GM20000 (cell line): ENCODE measurements at regions not wholly inside any gene's neighbourhood (a gene's known extent, or its start where the extent isn't known, plus 50 kb on each side); places are given as distances from the start of the nearest gene placed in this dataset.

ENCODE experiments used
- DNase-seq: peaks from one replicate; pipeline ENCODE4 v3.0.0; 2012; ENCODE audit warnings: low spot score
- TF ChIP-seq, protein P1 (sequence below): IDR thresholded peaks from 2 replicates; pipeline ENCODE4 v1.5.1; 2012; ENCODE audit warnings: mild to moderate bottlenecking, control low read depth; ENCODE audit errors: extremely low read depth, missing control alignments

GRCh38 chr5:172562443-172562842 lies 78.6 kb upstream of the NEURL1B start:
- TF ChIP-seq, protein P1, sequence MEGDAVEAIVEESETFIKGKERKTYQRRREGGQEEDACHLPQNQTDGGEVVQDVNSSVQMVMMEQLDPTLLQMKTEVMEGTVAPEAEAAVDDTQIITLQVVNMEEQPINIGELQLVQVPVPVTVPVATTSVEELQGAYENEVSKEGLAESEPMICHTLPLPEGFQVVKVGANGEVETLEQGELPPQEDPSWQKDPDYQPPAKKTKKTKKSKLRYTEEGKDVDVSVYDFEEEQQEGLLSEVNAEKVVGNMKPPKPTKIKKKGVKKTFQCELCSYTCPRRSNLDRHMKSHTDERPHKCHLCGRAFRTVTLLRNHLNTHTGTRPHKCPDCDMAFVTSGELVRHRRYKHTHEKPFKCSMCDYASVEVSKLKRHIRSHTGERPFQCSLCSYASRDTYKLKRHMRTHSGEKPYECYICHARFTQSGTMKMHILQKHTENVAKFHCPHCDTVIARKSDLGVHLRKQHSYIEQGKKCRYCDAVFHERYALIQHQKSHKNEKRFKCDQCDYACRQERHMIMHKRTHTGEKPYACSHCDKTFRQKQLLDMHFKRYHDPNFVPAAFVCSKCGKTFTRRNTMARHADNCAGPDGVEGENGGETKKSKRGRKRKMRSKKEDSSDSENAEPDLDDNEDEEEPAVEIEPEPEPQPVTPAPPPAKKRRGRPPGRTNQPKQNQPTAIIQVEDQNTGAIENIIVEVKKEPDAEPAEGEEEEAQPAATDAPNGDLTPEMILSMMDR: no peak
- no peak for DNase-seq

DNA sequence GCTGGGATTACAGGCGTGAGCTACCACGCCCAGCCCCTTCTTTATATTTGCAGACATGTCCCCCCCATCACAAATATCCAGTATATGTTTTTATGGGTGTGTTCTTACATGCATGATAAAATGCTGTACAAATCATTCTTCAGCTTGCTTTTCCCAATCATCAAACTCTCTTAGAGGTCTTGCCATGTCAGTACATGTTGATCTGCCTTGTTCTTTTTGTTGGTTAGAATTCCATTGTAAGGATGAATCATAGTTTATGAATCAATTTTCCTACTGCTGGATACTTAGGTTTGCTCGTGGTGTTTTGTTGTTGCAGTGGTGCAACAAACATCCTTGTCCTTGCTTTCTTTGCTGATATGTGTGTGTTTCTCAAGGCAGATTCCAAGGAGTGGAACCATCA lies 79.9 kb upstream of the NEURL1B start:
- no peak for DNase-seq
- TF ChIP-seq, protein P1: no peak

GRCh38 chr5:172559004-172559932 lies 81.8 kb upstream of the NEURL1B start:
- no peak for DNase-seq

DNA sequence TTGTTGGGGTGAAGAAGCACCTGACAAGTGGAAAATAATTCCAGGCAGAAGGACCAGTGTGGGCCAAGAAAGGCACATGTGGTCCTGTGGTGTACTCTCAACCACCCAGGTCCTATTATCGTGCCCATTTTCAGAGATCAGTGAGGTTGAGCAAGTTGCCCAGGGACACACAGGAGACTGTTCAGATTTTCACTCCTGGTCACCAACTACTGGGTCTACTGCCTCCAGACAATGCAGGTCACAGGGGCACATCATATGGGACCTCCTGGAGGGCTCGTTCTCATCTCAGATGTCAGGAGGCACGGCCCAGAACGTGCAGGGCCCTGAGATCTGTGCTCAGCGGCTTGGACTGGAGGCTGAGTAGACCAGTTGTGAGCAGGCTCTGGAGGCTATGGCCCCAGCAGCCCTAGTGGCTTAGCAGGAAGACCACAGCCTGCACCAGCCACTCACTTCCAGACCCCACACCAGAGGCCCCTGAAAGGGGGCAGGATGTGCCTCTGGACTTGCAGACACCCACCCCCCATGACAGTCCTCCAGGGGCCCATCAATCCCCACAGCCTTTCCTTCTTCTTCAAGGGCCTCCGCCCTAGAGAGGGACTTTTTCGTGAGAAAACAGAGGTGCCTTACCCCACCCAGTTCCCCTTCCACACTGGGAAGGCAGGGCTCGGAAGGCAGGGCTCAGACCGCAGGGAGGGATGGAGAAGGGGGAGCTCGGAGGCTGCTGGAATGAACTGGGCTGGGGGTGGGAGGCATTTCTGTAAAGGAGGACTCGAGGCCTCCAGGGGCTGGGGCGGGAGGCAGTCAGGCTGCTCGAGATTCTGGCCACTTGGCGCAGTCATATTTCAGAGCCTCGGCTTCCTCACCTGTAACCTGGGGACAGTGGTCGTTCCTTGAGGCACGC lies 82.7 kb upstream of the NEURL1B start:
- DNase-seq: no peak
- TF ChIP-seq, protein P1: no peak

More at GRCh38 chr5:172559004-172559932, 81.8 kb upstream of the NEURL1B start:
- TF ChIP-seq, protein P1: no peak

GRCh38 chr5:172556971-172557461 lies 84.0 kb upstream of the NEURL1B start:
- no peak for DNase-seq
- TF ChIP-seq, protein P1: no peak

GRCh38 chr5:172556262-172556661 lies 84.8 kb upstream of the NEURL1B start:
- no peak for DNase-seq

More at GRCh38 chr5:172556262-172556661, 84.8 kb upstream of the NEURL1B start:
- TF ChIP-seq, protein P1: no peak
